Endothelial cell of umbilical vein (primary cell): ENCODE measurements at regions not wholly inside any gene's neighbourhood (a gene's known extent, or its start where the extent isn't known, plus 50 kb on each side); places are given as distances from the start of the nearest gene placed in this dataset.

Experiments
- BruUV-seq: library from RNA; stranded (reverse); fragments of 400-500 nt; replicated peaks from 2 replicates; lab custom pipeline; 2021; lab: Mats Ljungman, UMichigan
- CTCF ChIA-PET: fragments of 300-600, 350-600 bp; sonication (Branson Sonifier 250); formaldehyde crosslinking; loops from one replicate; lab custom pipeline; 2021; ENCODE audit warnings: antibody characterized with exemption, inconsistent platforms; lab: Charles Lee
- POLR2A ChIA-PET: fragments of 300-600, 350-600 bp; sonication (Branson Sonifier 250); formaldehyde crosslinking; loops from one replicate; lab custom pipeline; 2021; ENCODE audit warnings: antibody characterized with exemption, inconsistent platforms; lab: Charles Lee
- DNase-seq: peaks from one replicate; pipeline ENCODE4 v3.0.0-alpha.2; 2011; ENCODE audit warnings: low read depth, low spot score
- FAIRE-seq: peaks from 2 replicates; lab custom pipeline; 2011; peaks lifted over from hg19 to GRCh38; lab: Jason Lieb, UNC
- H2AFZ ChIP-seq: 2 replicates; pipeline ENCODE4 v1.6.0; 2012; ENCODE audit warnings: low read depth, low read length, control low read depth, inconsistent platforms
- H3K27ac ChIP-seq: 2 replicates; pipeline ENCODE4 v1.5.1; 2011; ENCODE audit warnings: low read depth, mild to moderate bottlenecking, control low read depth, low read length, moderate library complexity; ENCODE audit not compliant: insufficient read depth
- H3K27me3 ChIP-seq, 2 experiments: 2 replicates each; pipeline versions ENCODE4 v1.6.0 to v1.6.1; 2011; ENCODE audit warnings: low read length in 2 of 2, mixed read lengths in 1 of 2; ENCODE audit not compliant: control insufficient read depth in 2 of 2, insufficient read depth in 2 of 2
- H3K36me3 ChIP-seq, 2 experiments: 2 replicates in 1 of 2; 3 replicates in 1 of 2; pipeline ENCODE4 v1.5.1; 2011; ENCODE audit warnings: low read length in 2 of 2, mild to moderate bottlenecking in 1 of 2, moderate library complexity in 1 of 2; ENCODE audit not compliant: control insufficient read depth in 2 of 2, insufficient read depth in 2 of 2; ENCODE audit errors: extremely low read depth in 1 of 2
- H3K4me1 ChIP-seq: 3 replicates; pipeline ENCODE4 v1.5.1; 2011; ENCODE audit warnings: mild to moderate bottlenecking, low read length; ENCODE audit not compliant: control insufficient read depth, insufficient read depth; ENCODE audit errors: extremely low read depth
- H3K4me2 ChIP-seq: 2 replicates; pipeline ENCODE4 v1.6.1; 2011; ENCODE audit warnings: low read length, control low read depth, mixed read lengths; ENCODE audit not compliant: insufficient read depth
- H3K4me3 ChIP-seq, 3 experiments: fragments of 200-600 bp in 1 of 3; sonication (generic), shearing (Covaris generic) in 1 of 3; replicated peaks in 1 of 3; 2 replicates each; pipeline ENCODE4 v1.5.1; 2011 to 2016; ENCODE audit warnings: control low read depth in 3 of 3, low read length in 3 of 3, mild to moderate bottlenecking in 2 of 3, inconsistent platforms in 1 of 3, low read depth in 1 of 3, moderate library complexity in 1 of 3; ENCODE audit not compliant: insufficient read depth in 1 of 3
- H3K79me2 ChIP-seq: 2 replicates; pipeline ENCODE4 v1.6.0; 2012; ENCODE audit warnings: low read length, inconsistent platforms; ENCODE audit not compliant: control insufficient read depth, insufficient read depth
- H3K9ac ChIP-seq: replicated peaks from 2 replicates; pipeline ENCODE3; 2011; ENCODE audit warnings: low read length, control low read depth; ENCODE audit not compliant: insufficient read depth; ENCODE audit errors: extremely low read depth
- H3K9me1 ChIP-seq: replicated peaks from 3 replicates; pipeline ENCODE4 v1.6.0; 2011; ENCODE audit warnings: mild to moderate bottlenecking, low read length; ENCODE audit not compliant: control insufficient read depth, insufficient read depth; ENCODE audit errors: extremely low read depth
- H3K9me3 ChIP-seq: replicated peaks from 2 replicates; pipeline ENCODE4 v1.5.1; 2012; ENCODE audit warnings: low read length, inconsistent platforms; ENCODE audit not compliant: control insufficient read depth, insufficient read depth
- H4K20me1 ChIP-seq: replicated peaks from 2 replicates; pipeline ENCODE3; 2011; ENCODE audit warnings: mild to moderate bottlenecking, low read length; ENCODE audit not compliant: control insufficient read depth, insufficient read depth; ENCODE audit errors: extremely low read depth
- EZH2 ChIP-seq: IDR thresholded peaks from 2 replicates; pipeline ENCODE4 v1.6.1; 2012; ENCODE audit warnings: borderline replicate concordance, low read depth, mild to moderate bottlenecking, moderate library complexity, low read length, inconsistent platforms; ENCODE audit not compliant: severe bottlenecking
- FOS ChIP-seq: IDR thresholded peaks from 2 replicates; pipeline ENCODE4 v1.6.1; 2011; ENCODE audit warnings: mild to moderate bottlenecking, low read length, moderate library complexity, borderline replicate concordance; ENCODE audit not compliant: insufficient read depth
- JUN ChIP-seq: IDR thresholded peaks from 2 replicates; pipeline ENCODE4 v1.6.1; 2011; ENCODE audit warnings: borderline replicate concordance, low read depth; ENCODE audit not compliant: insufficient read length, insufficient read depth
- MYC ChIP-seq: IDR thresholded peaks from one replicate; pipeline ENCODE4 v1.6.1; 2011; ENCODE audit warnings: mild to moderate bottlenecking, low read depth, low read length
- POLR2AphosphoS5 ChIP-seq: IDR thresholded peaks from 2 replicates; pipeline ENCODE4 v1.6.1; 2012; ENCODE audit warnings: low read depth, mild to moderate bottlenecking, control low read depth, low read length, moderate library complexity; ENCODE audit not compliant: insufficient read depth
- dilution Hi-C: fragments of 300-500 bp; cut with MboI; formaldehyde crosslinking; loops from one replicate; pipeline ENCODE4 v1.15.0; 2019; ENCODE audit warnings: low sequenced_read_pairs; ENCODE audit not compliant: extremely low pct_ligation_motif_present
- intact Hi-C: fragments of 100-400 bp; cut with micrococcal nuclease; formaldehyde crosslinking; loops from one replicate; pipeline ENCODE4 v1.10.0; 2022

DNA sequence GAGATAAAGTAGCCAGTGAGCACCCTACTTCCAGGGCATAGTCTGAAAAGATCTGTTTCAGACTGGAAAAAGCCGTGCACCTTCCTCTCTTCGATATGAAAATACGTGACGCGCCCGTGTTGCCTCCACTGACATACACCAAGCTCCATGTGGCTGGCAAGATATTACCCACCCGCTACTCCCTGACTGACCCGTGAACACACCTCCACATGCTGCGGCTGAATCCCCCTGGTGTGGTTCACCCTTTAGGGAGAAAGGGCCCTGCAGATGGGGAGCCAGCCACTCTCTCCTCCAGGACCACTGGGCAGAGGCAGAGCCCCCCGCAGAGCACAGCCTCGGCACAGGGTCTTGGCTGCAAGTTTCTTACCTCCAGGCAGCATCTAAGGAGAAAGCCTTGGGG, 245.0 kb downstream of the BRD1 start:
- ChIA-PET CTCF (no interaction called here), POLR2A (no interaction called here)
- intact Hi-C loops (no loop called here), dilution Hi-C loops (no loop called here)
- H3K9ac ChIP-seq = no peak overlapping the region
- no TSS peak for BruUV-seq
- no peaks in the 10 kb centered on the region for H3K27me3 ChIP-seq
- DNase-seq = no peak
- H3K27ac ChIP-seq = no peak overlapping the region
- H4K20me1 ChIP-seq = no peaks in the 10 kb centered on the region
- no peak overlapping the region for H2AFZ ChIP-seq
- no peaks in the 10 kb centered on the region for H3K4me1 ChIP-seq
- H3K4me2 ChIP-seq = no peak overlapping the region
- no peaks in the 10 kb centered on the region for H3K36me3 ChIP-seq
- H3K9me1 ChIP-seq = no peaks in the 10 kb centered on the region
- no peak for FAIRE-seq
- TF ChIP-seq EZH2 (no peak), FOS (no peak), JUN (no peak), MYC (no peak), POLR2AphosphoS5 (no peak)
- H3K79me2 ChIP-seq = no peaks in the 10 kb centered on the region
- H3K9me3 ChIP-seq = peaks cover 4% of the 10 kb centered on the region
- H3K4me3 ChIP-seq = no peak overlapping the region

DNA sequence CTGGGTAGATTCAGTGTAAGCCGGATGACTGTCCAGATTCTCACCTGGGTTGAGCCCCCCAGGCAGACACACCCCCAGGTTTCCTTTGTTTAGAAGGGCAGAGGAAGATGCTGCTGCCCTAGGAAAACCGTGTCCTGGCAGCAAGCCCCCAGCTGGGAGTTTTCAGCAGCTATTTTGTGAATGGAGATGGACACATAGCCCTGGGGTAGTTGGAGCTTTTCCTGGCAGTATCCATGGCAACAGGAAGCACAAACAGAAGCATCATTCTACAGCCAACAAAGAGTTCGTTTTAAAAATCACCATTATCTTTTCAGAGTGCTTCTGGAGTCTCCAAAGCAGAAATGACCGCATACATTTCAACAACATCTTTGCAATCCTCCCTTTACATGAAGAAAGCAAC, 245.5 kb downstream of the BRD1 start:
- DNase-seq (no peak), FAIRE-seq (no peak)
- Histone ChIP-seq H3K4me2 (no peak overlapping the region), H2AFZ (no peak overlapping the region), H3K79me2 (no peaks in the 10 kb centered on the region), H3K36me3 (no peaks in the 10 kb centered on the region), H3K9ac (no peak overlapping the region), H3K9me1 (no peaks in the 10 kb centered on the region), H3K27me3 (no peaks in the 10 kb centered on the region), H3K4me3 (no peak overlapping the region), H3K27ac (no peak overlapping the region), H3K4me1 (no peaks in the 10 kb centered on the region), H3K9me3 (peaks cover 4% of the 10 kb centered on the region), H4K20me1 (no peaks in the 10 kb centered on the region)
- dilution Hi-C loops = no loop called here
- BruUV-seq = no TSS peak
- POLR2A ChIA-PET = no interaction called here
- CTCF ChIA-PET = no interaction called here
- intact Hi-C loops = no loop called here
- TF ChIP-seq EZH2 (no peak), JUN (no peak)
